ENCODE measurements at regions not wholly inside any gene's neighbourhood (a gene's known extent, or its start where the extent isn't known, plus 50 kb on each side); places are given as distances from the start of the nearest gene placed in this dataset.
A peak's percentile ranks its signal among the peaks of the same experiment; 100 is the strongest.
"Not testable (repeated sequence)": the region's sequence is repeated elsewhere in the genome, so short reads cannot be mapped to it uniquely, and the experiment has no call there.

- TF ChIP-seq CREB1 (IDR thresholded peaks at IDR 0.05) (peak; percentile 73), CREB1 (CRISPR knock-in tag; IDR thresholded peaks at IDR 0.05) (no peak), ATF7 (IDR thresholded peaks at IDR 0.05) (peak; percentile 60), ATF7 (CRISPR knock-in tag; IDR thresholded peaks at IDR 0.05) (no peak), HDAC6 (IDR thresholded peaks at IDR 0.05; ENCODE audit: low read depth, low read length) (no peak)
- CTCF ChIA-PET (ENCODE audit: low intra/inter-chr PET ratio, low total read pairs): no interaction called here
- no peak for DNase-seq (ENCODE audit: low spot score)
- POLR2A ChIA-PET: no interaction called here
- 6% methylated on average over 4 of the region's 4 CpGs for WGBS (ENCODE audit: low lambda C conversion rate)
- H3K9ac ChIP-seq (ENCODE audit: insufficient read depth, low read depth, low read length): no peak overlapping the region
- no peaks in the 10 kb centered on the region for H3K4me1 ChIP-seq (ENCODE audit: insufficient read depth, low read length)
- H4K20me1 ChIP-seq (ENCODE audit: insufficient read depth, low read length): no peaks in the 10 kb centered on the region
- H3K27me3 ChIP-seq (ENCODE audit: control insufficient read depth in 1 of 2, insufficient read depth in 2 of 2, low read length in 2 of 2): no peaks in the 10 kb centered on the region
- in situ Hi-C loops (cut with HindIII; ENCODE audit: extremely low pct_ligation_motif_present, low pct_unique_long_range_greater_than_20kb) (no loop called here), intact Hi-C loops (cut with micrococcal nuclease; ENCODE audit: unreplicated experiment) (no loop called here)
- no peaks in the 10 kb centered on the region for H3K79me2 ChIP-seq (ENCODE audit: insufficient read depth, low read length)
- no peaks in the 10 kb centered on the region for H3K9me3 ChIP-seq (ENCODE audit: low read length)
- no peak for ATAC-seq
- no peak for FAIRE-seq
- H3K36me3 ChIP-seq (replicated peaks in 1 of 2; ENCODE audit: control insufficient read depth in 1 of 2, insufficient read depth in 2 of 2, low read length in 2 of 2): no peaks in the 10 kb centered on the region
- H2AFZ ChIP-seq (ENCODE audit: low read length): no peak overlapping the region
- no peak overlapping the region for H3K4me3 ChIP-seq (replicated peaks in 1 of 3; ENCODE audit: insufficient read depth in 1 of 3, low read depth in 2 of 3, low read length in 3 of 3)
- H3K27ac ChIP-seq (ENCODE audit: extremely low read length, insufficient read depth, low read length): no peak overlapping the region
- BruUV-seq (replicated peaks): no TSS peak
- H3K4me2 ChIP-seq (ENCODE audit: low read depth, low read length): no peak overlapping the region
These were observed 1109.2 kb downstream of the TMEM121 start for GRCh38 chr14:106635569-106635968.

- H4K20me1 ChIP-seq (ENCODE audit: insufficient read depth, low read length); H3K9me3 ChIP-seq (ENCODE audit: low read length); POLR2A ChIA-PET; H3K79me2 ChIP-seq (ENCODE audit: insufficient read depth, low read length); H3K36me3 ChIP-seq (replicated peaks in 1 of 2; ENCODE audit: control insufficient read depth in 1 of 2, insufficient read depth in 2 of 2, low read length in 2 of 2); H3K9ac ChIP-seq (ENCODE audit: insufficient read depth, low read depth, low read length); H3K4me1 ChIP-seq (ENCODE audit: insufficient read depth, low read length); FAIRE-seq; ATAC-seq; H3K4me3 ChIP-seq (replicated peaks in 1 of 3; ENCODE audit: insufficient read depth in 1 of 3, low read depth in 2 of 3, low read length in 3 of 3); CTCF ChIA-PET (ENCODE audit: low intra/inter-chr PET ratio, low total read pairs); H2AFZ ChIP-seq (ENCODE audit: low read length); DNase-seq (ENCODE audit: low spot score); in situ Hi-C loops (cut with HindIII; ENCODE audit: extremely low pct_ligation_motif_present, low pct_unique_long_range_greater_than_20kb); intact Hi-C loops (cut with micrococcal nuclease; ENCODE audit: unreplicated experiment); H3K4me2 ChIP-seq (ENCODE audit: low read depth, low read length); H3K27me3 ChIP-seq (ENCODE audit: control insufficient read depth in 1 of 2, insufficient read depth in 2 of 2, low read length in 2 of 2); BruUV-seq (replicated peaks); H3K27ac ChIP-seq (ENCODE audit: extremely low read length, insufficient read depth, low read length): not testable (repeated sequence)
- WGBS (ENCODE audit: low lambda C conversion rate): 5% methylated on average over 2 of the region's 25 CpGs
These were observed 1112.5 kb downstream of the TMEM121 start for GRCh38 chr14:106638786-106639452.

Measured in HepG2 (cell line).